CD4-positive, alpha-beta memory T cell (primary cell): ENCODE measurements at regions not wholly inside any gene's neighbourhood (a gene's known extent, or its start where the extent isn't known, plus 50 kb on each side); places are given as distances from the start of the nearest gene placed in this dataset.
"Not testable (repeated sequence)": the region's sequence is repeated elsewhere in the genome, so short reads cannot be mapped to it uniquely, and the experiment has no call there.

ENCODE experiments used
- CTCF ChIA-PET: fragments of 350-600 bp; sonication (Branson Sonifier 250); formaldehyde crosslinking; loops from one replicate; lab custom pipeline; 2021; ENCODE audit warnings: inconsistent platforms; ENCODE audit not compliant: partially characterized antibody; lab: Charles Lee
- POLR2A ChIA-PET: fragments of 350-600 bp; sonication (Branson Sonifier 250); formaldehyde crosslinking; loops from one replicate; lab custom pipeline; 2021; ENCODE audit not compliant: partially characterized antibody; lab: Charles Lee
- DNase-seq, 5 donors: peaks; one replicate each; pipeline versions ENCODE4 v3.0.0 to v3.0.0-alpha.2; 2020 to 2022; ENCODE audit warnings: mixed read lengths in 1 of 5
- H3K27ac ChIP-seq: one replicate; pipeline ENCODE4 v1.7.0; 2013; ENCODE audit warnings: low read depth, low read length
- H3K27me3 ChIP-seq: 2 replicates; pipeline ENCODE4 v1.7.0; 2013; ENCODE audit warnings: mild to moderate bottlenecking, low read length, moderate library complexity; ENCODE audit not compliant: insufficient read depth
- H3K36me3 ChIP-seq: 2 replicates; pipeline ENCODE4 v1.7.0; 2013; ENCODE audit warnings: mild to moderate bottlenecking, low read length, moderate library complexity; ENCODE audit not compliant: insufficient read depth
- H3K4me1 ChIP-seq: 2 replicates; pipeline ENCODE4 v1.7.0; 2013; ENCODE audit warnings: mild to moderate bottlenecking, low read length, moderate library complexity; ENCODE audit not compliant: insufficient read depth
- H3K4me3 ChIP-seq, 2 donors: one replicate each; pipeline ENCODE4 v1.7.0; 2013; ENCODE audit warnings: low read length in 2 of 2, mild to moderate bottlenecking in 1 of 2
- H3K9me3 ChIP-seq, 2 donors: one replicate each; pipeline ENCODE4 v1.7.0; 2013; ENCODE audit warnings: low read length in 2 of 2, control low read depth in 1 of 2; ENCODE audit not compliant: control insufficient read depth in 1 of 2
- H3K27ac Mint-ChIP-seq, 7 donors: one replicate each; pipeline ENCODE4 v1.8.0; 2020 to 2021; ENCODE audit warnings: mixed read lengths in 7 of 7, mild to moderate bottlenecking in 6 of 7, inconsistent platforms in 3 of 7, moderate library complexity in 3 of 7
- H3K27me3 Mint-ChIP-seq, 2 donors: one replicate each; pipeline ENCODE4 v1.8.0; 2020 to 2021; ENCODE audit warnings: mixed read lengths in 2 of 2
- H3K36me3 Mint-ChIP-seq, 2 donors: one replicate each; pipeline ENCODE4 v1.8.0; 2020 to 2021; ENCODE audit warnings: mixed read lengths in 2 of 2, inconsistent platforms in 1 of 2, mild to moderate bottlenecking in 1 of 2
- H3K4me1 Mint-ChIP-seq, 4 donors: one replicate each; pipeline ENCODE4 v1.8.0; 2020 to 2021; ENCODE audit warnings: mixed read lengths in 4 of 4, mild to moderate bottlenecking in 1 of 4
- H3K4me3 Mint-ChIP-seq, 8 donors: one replicate each; pipeline ENCODE4 v1.8.0; 2020 to 2021; ENCODE audit warnings: mixed read lengths in 8 of 8, mild to moderate bottlenecking in 7 of 8, moderate library complexity in 6 of 8, inconsistent platforms in 3 of 8
- H3K9me3 Mint-ChIP-seq, 8 donors: one replicate each; pipeline ENCODE4 v1.8.0; 2020 to 2021; ENCODE audit warnings: mixed read lengths in 8 of 8, mild to moderate bottlenecking in 5 of 8, inconsistent platforms in 3 of 8, moderate library complexity in 1 of 8
- intact Hi-C: fragments of 100-400 bp; cut with micrococcal nuclease; formaldehyde crosslinking; loops from one replicate; pipeline ENCODE4 v1.15.1; 2023

DNA sequence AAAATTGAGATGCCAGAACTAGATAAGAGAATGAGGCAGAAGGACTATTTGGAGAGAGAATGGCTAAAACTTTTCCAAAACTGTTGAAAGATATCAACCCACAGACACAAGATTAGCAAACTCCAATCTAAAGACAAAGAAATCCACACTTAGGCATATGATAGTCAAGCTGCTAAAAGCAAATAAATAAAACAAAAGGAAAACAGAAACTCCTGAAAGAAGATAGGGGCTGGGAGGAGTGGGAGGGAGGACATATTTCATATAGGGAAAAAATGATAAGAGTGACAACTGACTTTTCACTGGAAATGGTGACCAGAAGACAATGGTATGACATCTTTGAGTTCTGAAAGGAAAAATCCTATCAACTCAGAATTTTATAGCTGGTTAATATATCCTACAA lies 105.4 kb upstream of the ADO start:
- peaks cover 9% of the 10 kb centered on the region for H3K4me1 ChIP-seq
- DNase-seq = no peak
- Mint-ChIP-seq H3K36me3 (peaks cover 4 to 9% of the 10 kb centered on the region in 2 donors), H3K27ac (peak overlapping the region in 2 of 7 donors; percentile 1 to 12), H3K4me3 (no peak overlapping the region), H3K4me1 (peaks cover 13 to 25% (median 21%) of the 10 kb centered on the region in 4 donors), H3K9me3 (peaks cover 0 to 28% (median 21%) of the 10 kb centered on the region in 8 donors), H3K27me3 (peaks cover 1 to 7% of the 10 kb centered on the region in 2 donors)
- no peaks in the 10 kb centered on the region for H3K36me3 ChIP-seq
- CTCF ChIA-PET = no interaction called here
- H3K9me3 ChIP-seq = peaks cover 0 to 9% of the 10 kb centered on the region in 2 donors
- H3K4me3 ChIP-seq = no peak overlapping the region
- POLR2A ChIA-PET = no interaction called here
- no peaks in the 10 kb centered on the region for H3K27me3 ChIP-seq
- intact Hi-C loops = no loop called here
- no peak overlapping the region for H3K27ac ChIP-seq

DNA sequence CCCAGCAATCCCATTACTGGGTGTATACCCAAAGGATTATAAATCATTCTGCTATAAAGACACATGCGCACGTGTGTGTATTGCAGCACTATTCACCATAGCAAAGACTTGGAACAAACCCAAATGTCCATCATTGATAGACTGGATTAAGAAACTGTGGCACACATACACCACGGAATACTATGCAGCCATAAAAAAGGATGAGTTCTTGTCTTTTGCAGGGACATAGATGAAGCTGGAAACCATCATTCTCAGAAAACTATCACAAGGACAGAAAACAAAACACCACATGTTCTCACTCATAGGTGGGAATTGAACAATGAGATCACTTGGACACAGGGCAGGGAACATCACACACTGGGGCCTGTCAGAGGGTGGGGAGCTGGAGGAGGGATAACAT lies 100.4 kb upstream of the ADO start:
- H3K27ac Mint-ChIP-seq, H3K27ac ChIP-seq, H3K36me3 ChIP-seq, H3K4me1 ChIP-seq, POLR2A ChIA-PET, H3K27me3 ChIP-seq, DNase-seq, H3K36me3 Mint-ChIP-seq, H3K27me3 Mint-ChIP-seq, H3K4me1 Mint-ChIP-seq, H3K4me3 ChIP-seq, H3K4me3 Mint-ChIP-seq, intact Hi-C loops, H3K9me3 ChIP-seq: not testable (repeated sequence)
- CTCF ChIA-PET = interaction anchor here (0.6 to 1.6 kb wide), 3 partner anchors 9 to 25 kb away, joined by 3 to 4 read pairs (median 4); no protein-coding TSS in a partner anchor
- H3K9me3 Mint-ChIP-seq = peaks cover 0 to 17% (median 13%) of the 10 kb centered on the region in 8 donors

DNA sequence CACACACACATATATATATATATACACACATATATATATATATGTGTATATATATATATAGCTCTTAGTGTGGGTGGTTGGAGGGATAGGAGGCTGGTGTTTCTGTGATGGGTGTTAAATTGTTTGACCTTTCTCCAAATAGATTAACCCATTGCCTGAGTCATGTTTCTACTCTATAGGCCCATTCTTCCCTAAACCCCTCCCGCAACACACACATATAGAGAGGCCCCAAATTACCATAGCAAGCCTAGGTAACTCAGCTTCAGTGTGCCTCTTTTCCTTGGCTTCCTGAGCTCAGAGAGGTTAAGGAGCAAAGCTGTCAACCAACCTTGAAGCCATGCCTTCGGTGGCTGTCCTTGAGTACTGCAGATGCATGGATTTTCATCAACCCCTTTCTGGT lies 98.7 kb upstream of the ADO start:
- intact Hi-C loops = no loop called here
- no peak overlapping the region for H3K4me3 Mint-ChIP-seq
- Histone ChIP-seq H3K27me3 (no peaks in the 10 kb centered on the region), H3K4me1 (no peaks in the 10 kb centered on the region), H3K9me3 (no peaks in the 10 kb centered on the region), H3K4me3 (no peak overlapping the region), H3K27ac (no peak overlapping the region), H3K36me3 (no peaks in the 10 kb centered on the region)
- no peaks in the 10 kb centered on the region for H3K4me1 Mint-ChIP-seq
- no peak for DNase-seq
- H3K27me3 Mint-ChIP-seq = peaks cover 0 to 7% of the 10 kb centered on the region in 2 donors
- CTCF ChIA-PET = interaction anchor here (1.4 kb wide), 1 partner anchor 15 kb away, joined by 3 read pairs; no protein-coding TSS in a partner anchor
- no peak overlapping the region for H3K27ac Mint-ChIP-seq
- no peaks in the 10 kb centered on the region for H3K36me3 Mint-ChIP-seq
- POLR2A ChIA-PET = no interaction called here
- H3K9me3 Mint-ChIP-seq = peaks cover 0 to 8% (median 3%) of the 10 kb centered on the region in 8 donors

DNA sequence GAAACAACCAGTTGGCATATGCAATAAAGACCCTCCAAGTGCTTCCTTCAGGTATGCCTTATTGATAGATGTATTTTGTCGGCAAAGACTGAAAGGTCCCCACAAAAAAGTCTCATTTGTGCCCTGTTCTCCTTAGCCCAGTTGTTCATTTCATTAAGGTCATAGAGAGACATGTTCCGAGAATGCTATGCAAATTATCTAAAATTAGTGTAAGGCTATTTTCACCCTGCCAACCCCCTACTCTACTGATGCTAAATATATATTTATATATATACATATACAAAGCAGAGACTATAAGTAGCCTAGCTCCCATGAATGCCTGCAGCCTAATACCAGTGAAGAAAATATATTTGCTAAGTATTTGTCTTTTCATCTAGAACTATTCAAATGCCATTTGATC lies 96.7 kb upstream of the ADO start:
- no peaks in the 10 kb centered on the region for H3K36me3 ChIP-seq
- Mint-ChIP-seq H3K4me3 (no peak overlapping the region), H3K36me3 (no peaks in the 10 kb centered on the region), H3K9me3 (peaks cover 0 to 4% (median 1%) of the 10 kb centered on the region in 8 donors), H3K27me3 (peaks cover 0 to 2% of the 10 kb centered on the region in 2 donors), H3K4me1 (no peaks in the 10 kb centered on the region), H3K27ac (no peak overlapping the region)
- no peak for DNase-seq
- H3K4me3 ChIP-seq = no peak overlapping the region
- H3K9me3 ChIP-seq = no peaks in the 10 kb centered on the region
- ChIA-PET CTCF (interaction anchor here (0.6 kb wide), 1 partner anchor 456 kb away, joined by 3 read pairs; no protein-coding TSS in a partner anchor), POLR2A (no interaction called here)
- intact Hi-C loops = no loop called here
- no peaks in the 10 kb centered on the region for H3K4me1 ChIP-seq
- no peak overlapping the region for H3K27ac ChIP-seq
- H3K27me3 ChIP-seq = no peaks in the 10 kb centered on the region

DNA sequence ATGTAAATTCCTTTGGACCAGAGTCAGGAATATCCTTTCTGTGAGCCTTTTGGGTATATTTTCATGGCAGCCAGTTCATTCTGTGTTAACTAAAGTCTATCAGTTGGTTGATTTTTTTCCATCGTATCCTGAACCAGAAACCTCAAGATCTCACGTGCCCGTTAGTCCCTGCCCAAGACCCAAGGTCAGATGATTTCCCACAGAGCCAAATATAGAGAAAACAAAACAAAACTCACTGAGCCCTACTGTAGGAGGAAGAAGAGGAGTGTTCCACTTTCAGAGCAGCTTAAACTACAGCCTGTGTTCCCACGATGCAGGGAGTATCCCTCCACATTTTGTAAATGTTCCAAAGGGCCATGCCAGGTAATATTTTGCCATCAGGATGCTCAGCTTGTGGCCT lies 96.0 kb upstream of the ADO start:
- Histone ChIP-seq H3K4me1 (no peaks in the 10 kb centered on the region), H3K27me3 (no peaks in the 10 kb centered on the region), H3K27ac (no peak overlapping the region), H3K36me3 (no peaks in the 10 kb centered on the region), H3K9me3 (no peaks in the 10 kb centered on the region), H3K4me3 (no peak overlapping the region)
- no peak overlapping the region for H3K4me3 Mint-ChIP-seq
- H3K9me3 Mint-ChIP-seq = peaks cover 0 to 4% (median 0%) of the 10 kb centered on the region in 8 donors
- no peak overlapping the region for H3K27ac Mint-ChIP-seq
- ChIA-PET CTCF (interaction anchor here (0.7 kb wide), 1 partner anchor 30 kb away, joined by 3 read pairs; no protein-coding TSS in a partner anchor), POLR2A (no interaction called here)
- no peaks in the 10 kb centered on the region for H3K4me1 Mint-ChIP-seq
- DNase-seq = no peak
- intact Hi-C loops = no loop called here
- H3K36me3 Mint-ChIP-seq = no peaks in the 10 kb centered on the region
- H3K27me3 Mint-ChIP-seq = peaks cover 0 to 2% of the 10 kb centered on the region in 2 donors

DNA sequence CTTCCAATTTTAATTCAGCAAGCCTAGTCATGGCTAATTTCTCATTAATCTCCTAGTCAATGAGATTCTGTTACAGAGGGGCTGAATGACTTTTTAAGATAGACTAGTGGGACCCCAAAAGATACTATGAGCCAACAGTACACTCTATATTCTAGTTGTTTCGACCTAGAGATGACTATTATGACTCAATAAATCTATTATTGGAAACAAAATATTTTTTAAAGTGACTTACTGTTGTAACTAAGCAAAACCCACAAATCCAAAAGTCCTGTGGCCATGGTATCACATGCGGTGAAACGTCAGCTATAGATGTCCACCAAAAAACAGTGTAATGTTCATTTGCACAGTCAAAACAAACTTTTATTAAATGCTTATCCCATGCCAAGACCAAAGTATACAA lies 95.3 kb upstream of the ADO start:
- Mint-ChIP-seq H3K4me3 (no peak overlapping the region), H3K36me3 (no peaks in the 10 kb centered on the region), H3K27me3 (no peaks in the 10 kb centered on the region), H3K9me3 (peaks cover 0 to 3% (median 0%) of the 10 kb centered on the region in 8 donors), H3K4me1 (no peaks in the 10 kb centered on the region), H3K27ac (no peak overlapping the region)
- Histone ChIP-seq H3K27ac (no peak overlapping the region), H3K27me3 (no peaks in the 10 kb centered on the region), H3K4me1 (no peaks in the 10 kb centered on the region), H3K36me3 (no peaks in the 10 kb centered on the region), H3K9me3 (no peaks in the 10 kb centered on the region), H3K4me3 (no peak overlapping the region)
- DNase-seq = no peak
- ChIA-PET POLR2A (no interaction called here), CTCF (no interaction called here)
- intact Hi-C loops = no loop called here

DNA sequence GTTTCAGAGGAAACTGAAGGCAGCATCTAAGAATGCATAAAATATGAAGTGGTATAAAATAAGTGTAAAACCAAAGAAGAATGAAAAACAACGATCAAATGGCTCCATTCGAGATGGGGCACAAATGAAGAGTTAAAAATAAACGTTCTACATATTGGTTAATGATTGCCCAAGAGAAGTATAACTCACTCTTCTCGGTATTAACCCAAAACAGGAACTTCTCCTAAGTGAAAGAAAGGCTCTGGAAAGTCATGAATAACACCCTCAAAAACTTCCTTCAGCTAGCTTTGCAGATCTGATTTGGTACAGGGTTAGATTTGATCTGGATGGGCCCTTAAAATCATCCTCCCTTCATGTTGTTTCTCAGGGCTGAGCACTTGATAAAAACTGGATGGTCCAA lies 94.3 kb upstream of the ADO start:
- no peaks in the 10 kb centered on the region for H3K36me3 Mint-ChIP-seq
- H3K27me3 Mint-ChIP-seq = no peaks in the 10 kb centered on the region
- Histone ChIP-seq H3K4me3 (no peak overlapping the region), H3K4me1 (no peaks in the 10 kb centered on the region), H3K36me3 (no peaks in the 10 kb centered on the region), H3K27ac (no peak overlapping the region), H3K9me3 (no peaks in the 10 kb centered on the region), H3K27me3 (no peaks in the 10 kb centered on the region)
- POLR2A ChIA-PET = no interaction called here
- CTCF ChIA-PET = no interaction called here
- H3K4me1 Mint-ChIP-seq = peaks cover 0 to 5% (median 2%) of the 10 kb centered on the region in 4 donors
- no peak for DNase-seq
- intact Hi-C loops = no loop called here
- H3K27ac Mint-ChIP-seq = no peak overlapping the region
- H3K9me3 Mint-ChIP-seq = peaks cover 0 to 3% (median 0%) of the 10 kb centered on the region in 8 donors
- no peak overlapping the region for H3K4me3 Mint-ChIP-seq
